Nephron progenitor cell (in vitro differentiated cells): ENCODE measurements at regions not wholly inside any gene's neighbourhood (a gene's known extent, or its start where the extent isn't known, plus 50 kb on each side); places are given as distances from the start of the nearest gene placed in this dataset.

Experiments used
- DNase-seq: peaks from one replicate; pipeline ENCODE4 v3.0.0; 2021
- H3K27ac Mint-ChIP-seq: 2 replicates; pipeline ENCODE4 v1.8.0; 2021; ENCODE audit warnings: mild to moderate bottlenecking, moderate library complexity, mixed read lengths
- H3K27me3 Mint-ChIP-seq: 2 replicates; pipeline ENCODE4 v1.8.0; 2021; ENCODE audit warnings: mild to moderate bottlenecking, low read depth, mixed read lengths; ENCODE audit not compliant: poor library complexity
- H3K36me3 Mint-ChIP-seq: 2 replicates; pipeline ENCODE4 v1.8.0; 2021; ENCODE audit warnings: low read depth, mixed read lengths
- H3K4me1 Mint-ChIP-seq: 2 replicates; pipeline ENCODE4 v1.8.0; 2021; ENCODE audit warnings: mixed read lengths
- H3K4me3 Mint-ChIP-seq: 2 replicates; pipeline ENCODE4 v1.8.0; 2021; ENCODE audit warnings: mild to moderate bottlenecking, moderate library complexity, mixed read lengths
- H3K9me3 Mint-ChIP-seq: 2 replicates; pipeline ENCODE4 v1.8.0; 2021; ENCODE audit warnings: mild to moderate bottlenecking, moderate library complexity, mixed read lengths
- TF ChIP-seq, protein P1 (sequence below): fragments of 200-600 bp; sonication (generic); IDR thresholded peaks from 2 replicates; pipeline ENCODE4 v1.5.0; 2021; ENCODE audit warnings: antibody characterized with exemption

DNA sequence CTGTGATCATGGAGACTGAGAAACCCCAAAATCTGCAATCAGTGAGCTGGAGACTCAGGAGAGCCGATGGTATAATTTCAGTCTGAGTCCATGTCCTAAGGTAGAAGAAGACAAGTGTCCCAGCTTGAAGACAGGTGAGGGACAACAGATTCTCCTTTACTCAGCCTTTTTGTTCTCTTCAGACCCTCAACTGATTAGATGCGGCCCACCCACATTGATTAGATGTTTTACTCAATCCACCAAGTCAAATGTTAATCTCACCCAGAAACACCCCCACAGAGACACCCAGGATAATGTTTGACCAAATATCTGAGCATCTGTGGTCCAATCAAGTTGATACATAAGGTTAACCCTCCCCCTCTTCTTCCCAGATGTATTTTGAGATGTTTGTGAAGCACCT is 131.2 kb downstream of the PFKFB3 start:
- Mint-ChIP-seq H3K4me1 (peaks cover 5% of the 10 kb centered on the region), H3K4me3 (no peak overlapping the region), H3K9me3 (peaks cover 32% of the 10 kb centered on the region), H3K27me3 (peaks cover 11% of the 10 kb centered on the region), H3K27ac (no peak overlapping the region), H3K36me3 (peaks cover 33% of the 10 kb centered on the region)
- TF ChIP-seq, protein P1, sequence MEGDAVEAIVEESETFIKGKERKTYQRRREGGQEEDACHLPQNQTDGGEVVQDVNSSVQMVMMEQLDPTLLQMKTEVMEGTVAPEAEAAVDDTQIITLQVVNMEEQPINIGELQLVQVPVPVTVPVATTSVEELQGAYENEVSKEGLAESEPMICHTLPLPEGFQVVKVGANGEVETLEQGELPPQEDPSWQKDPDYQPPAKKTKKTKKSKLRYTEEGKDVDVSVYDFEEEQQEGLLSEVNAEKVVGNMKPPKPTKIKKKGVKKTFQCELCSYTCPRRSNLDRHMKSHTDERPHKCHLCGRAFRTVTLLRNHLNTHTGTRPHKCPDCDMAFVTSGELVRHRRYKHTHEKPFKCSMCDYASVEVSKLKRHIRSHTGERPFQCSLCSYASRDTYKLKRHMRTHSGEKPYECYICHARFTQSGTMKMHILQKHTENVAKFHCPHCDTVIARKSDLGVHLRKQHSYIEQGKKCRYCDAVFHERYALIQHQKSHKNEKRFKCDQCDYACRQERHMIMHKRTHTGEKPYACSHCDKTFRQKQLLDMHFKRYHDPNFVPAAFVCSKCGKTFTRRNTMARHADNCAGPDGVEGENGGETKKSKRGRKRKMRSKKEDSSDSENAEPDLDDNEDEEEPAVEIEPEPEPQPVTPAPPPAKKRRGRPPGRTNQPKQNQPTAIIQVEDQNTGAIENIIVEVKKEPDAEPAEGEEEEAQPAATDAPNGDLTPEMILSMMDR, result no peak
- no peak for DNase-seq

DNA sequence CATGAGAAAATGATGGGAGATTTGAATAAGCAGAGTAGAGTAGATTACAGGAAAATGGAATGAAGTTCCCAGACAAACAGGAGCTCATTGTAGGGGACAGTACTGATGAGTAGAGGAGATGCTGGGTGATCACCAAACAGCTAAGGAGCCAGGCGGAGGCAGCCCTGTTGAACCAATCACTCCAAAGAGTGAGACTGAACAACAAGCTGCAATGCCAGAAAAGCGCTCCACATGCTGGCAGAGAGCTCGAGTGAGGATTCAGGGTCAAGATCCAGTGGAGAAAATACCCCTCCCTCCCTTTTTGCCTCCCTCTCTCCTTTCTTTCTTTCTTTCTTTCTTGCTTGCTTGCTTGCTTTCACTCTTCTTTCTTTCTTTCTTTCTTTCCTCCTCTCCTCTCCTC is 133.3 kb downstream of the PFKFB3 start:
- Mint-ChIP-seq H3K4me3 (no peak overlapping the region), H3K4me1 (no peaks in the 10 kb centered on the region), H3K27ac (peak overlapping the region; percentile 45), H3K9me3 (peaks cover 25% of the 10 kb centered on the region), H3K27me3 (peaks cover 18% of the 10 kb centered on the region), H3K36me3 (peaks cover 25% of the 10 kb centered on the region)
- no peak for DNase-seq
- TF ChIP-seq, protein P1, result no peak

DNA sequence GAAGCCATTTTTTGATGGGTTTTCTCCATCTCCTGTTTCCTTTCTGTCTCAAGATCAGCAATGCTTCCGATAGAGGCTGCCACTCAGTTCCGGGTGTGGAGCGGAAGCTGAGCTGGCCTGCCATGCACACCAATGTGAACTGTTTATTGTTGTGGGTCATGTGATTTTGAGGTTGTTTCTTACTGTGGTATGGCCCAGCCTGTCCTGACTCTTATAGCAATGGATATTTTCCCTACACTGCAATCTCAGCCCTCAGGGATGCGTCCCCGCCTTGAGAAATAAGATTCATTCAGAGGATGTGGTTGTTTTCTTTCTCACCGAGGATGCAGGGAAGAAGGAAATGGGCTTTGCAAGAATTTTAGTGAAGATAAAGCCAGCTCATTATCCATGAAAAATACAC is 134.7 kb downstream of the PFKFB3 start:
- Mint-ChIP-seq H3K9me3 (peaks cover 20% of the 10 kb centered on the region), H3K36me3 (peaks cover 17% of the 10 kb centered on the region), H3K27me3 (peaks cover 22% of the 10 kb centered on the region), H3K27ac (peak overlapping the region; percentile 47), H3K4me1 (peaks cover 5% of the 10 kb centered on the region), H3K4me3 (no peak overlapping the region)
- no peak for DNase-seq
- TF ChIP-seq, protein P1, result no peak

DNA sequence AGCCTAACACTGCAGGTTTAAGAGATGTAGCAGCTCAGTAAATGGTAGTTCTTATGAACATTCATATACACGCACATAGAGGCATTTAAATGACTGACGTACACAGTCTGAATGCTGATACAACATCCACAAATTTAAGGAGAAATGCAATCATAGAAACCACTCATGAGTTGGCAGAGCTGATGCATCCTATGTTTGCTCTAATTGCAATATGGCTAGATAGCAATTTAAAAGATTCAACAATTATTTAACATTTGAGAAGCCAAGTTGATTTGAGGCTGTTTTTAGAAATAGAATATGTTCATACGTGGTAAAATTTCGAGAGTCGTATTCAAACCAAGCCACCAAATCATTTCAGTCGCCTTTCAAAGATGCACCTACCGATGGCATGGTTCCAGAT is 135.6 kb downstream of the PFKFB3 start:
- TF ChIP-seq, protein P1, result no peak
- peaks cover 10% of the 10 kb centered on the region for H3K9me3 Mint-ChIP-seq
- DNase-seq, result no peak
- H3K4me3 Mint-ChIP-seq, result no peak overlapping the region
- peaks cover 25% of the 10 kb centered on the region for H3K27me3 Mint-ChIP-seq
- peaks cover 11% of the 10 kb centered on the region for H3K36me3 Mint-ChIP-seq
- H3K4me1 Mint-ChIP-seq, result peaks cover 5% of the 10 kb centered on the region
- no peak overlapping the region for H3K27ac Mint-ChIP-seq

DNA sequence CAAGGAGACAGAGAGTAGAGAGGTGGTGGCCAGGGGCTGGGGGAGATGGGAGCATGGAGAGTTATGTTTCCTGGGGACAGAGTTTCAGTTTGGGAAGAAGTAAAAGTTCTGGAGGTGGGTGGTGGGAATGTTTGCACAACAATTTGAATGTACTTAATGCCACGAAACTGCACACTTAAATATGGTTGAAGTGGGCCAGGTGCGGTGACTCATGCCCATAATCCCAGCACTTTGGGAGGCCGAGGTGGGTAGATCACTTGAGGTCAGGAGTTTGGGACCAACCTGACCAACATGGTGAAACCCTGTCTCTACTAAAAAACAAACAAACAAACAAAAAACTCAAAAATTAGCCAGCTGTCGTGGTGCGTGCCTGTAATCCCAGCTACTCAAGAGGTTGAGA is 137.2 kb downstream of the PFKFB3 start:
- TF ChIP-seq, protein P1, result no peak
- Mint-ChIP-seq H3K27ac (no peak overlapping the region), H3K9me3 (no peaks in the 10 kb centered on the region), H3K4me3 (no peak overlapping the region), H3K36me3 (no peaks in the 10 kb centered on the region), H3K27me3 (peaks cover 17% of the 10 kb centered on the region), H3K4me1 (peaks cover 5% of the 10 kb centered on the region)
- no peak for DNase-seq

DNA sequence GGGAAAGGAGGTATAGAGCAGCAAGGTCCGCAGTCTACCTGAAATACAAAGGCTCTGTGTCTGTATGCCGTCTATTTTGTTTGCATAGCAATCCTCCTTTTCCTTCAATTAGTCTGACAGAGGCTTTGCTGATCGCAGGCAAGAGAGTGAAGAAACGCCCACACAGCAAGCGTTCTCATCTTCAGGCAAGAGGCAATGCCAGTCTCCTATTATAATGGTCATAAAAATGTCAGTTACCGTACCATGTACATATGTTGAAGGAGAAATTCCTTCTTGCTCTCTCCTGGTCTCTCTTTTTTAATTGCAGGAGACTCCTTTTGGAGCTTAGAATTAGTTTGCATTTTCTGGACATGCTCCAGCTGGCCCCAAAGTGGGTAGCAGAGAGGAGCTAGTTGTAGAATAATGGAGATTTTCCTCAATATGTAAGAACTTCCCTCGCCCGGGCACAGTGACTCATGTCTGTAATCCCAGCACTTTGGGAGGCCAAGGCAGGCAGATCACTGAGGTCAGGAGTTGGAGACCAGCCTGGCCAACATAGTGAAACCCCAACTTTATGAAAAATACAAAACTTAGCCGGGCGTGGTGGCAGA is 139.5 kb downstream of the PFKFB3 start:
- TF ChIP-seq, protein P1, result no peak
- H3K4me3 Mint-ChIP-seq, result no peak overlapping the region
- H3K27ac Mint-ChIP-seq, result no peak overlapping the region
- peaks cover 5% of the 10 kb centered on the region for H3K4me1 Mint-ChIP-seq
- no peaks in the 10 kb centered on the region for H3K36me3 Mint-ChIP-seq
- H3K9me3 Mint-ChIP-seq, result peaks cover 5% of the 10 kb centered on the region
- H3K27me3 Mint-ChIP-seq, result peaks cover 21% of the 10 kb centered on the region
- DNase-seq, result no peak
